DND-41 (cell line): ENCODE measurements at regions not wholly inside any gene's neighbourhood (a gene's known extent, or its start where the extent isn't known, plus 50 kb on each side); places are given as distances from the start of the nearest gene placed in this dataset.

Experiments
- CTCF ChIP-seq: IDR thresholded peaks from 2 replicates; pipeline ENCODE4 v1.5.1; 2012; ENCODE audit warnings: borderline replicate concordance, low read length, moderate library complexity, mild to moderate bottlenecking; ENCODE audit not compliant: poor library complexity, severe bottlenecking; ENCODE audit errors: extremely low read depth
- EZH2 ChIP-seq: IDR thresholded peaks from 3 replicates; pipeline ENCODE4 v1.6.1; 2012; ENCODE audit warnings: borderline replicate concordance, low read depth, mild to moderate bottlenecking, moderate library complexity, low read length, inconsistent platforms; ENCODE audit not compliant: severe bottlenecking

GRCh38 chrX:39244147-39244546 lies 442.9 kb downstream of the MID1IP1 start:
- TF ChIP-seq CTCF (no peak), EZH2 (no peak)
